ENCODE measurements at regions not wholly inside any gene's neighbourhood (a gene's known extent, or its start where the extent isn't known, plus 50 kb on each side); places are given as distances from the start of the nearest gene placed in this dataset.

DNA sequence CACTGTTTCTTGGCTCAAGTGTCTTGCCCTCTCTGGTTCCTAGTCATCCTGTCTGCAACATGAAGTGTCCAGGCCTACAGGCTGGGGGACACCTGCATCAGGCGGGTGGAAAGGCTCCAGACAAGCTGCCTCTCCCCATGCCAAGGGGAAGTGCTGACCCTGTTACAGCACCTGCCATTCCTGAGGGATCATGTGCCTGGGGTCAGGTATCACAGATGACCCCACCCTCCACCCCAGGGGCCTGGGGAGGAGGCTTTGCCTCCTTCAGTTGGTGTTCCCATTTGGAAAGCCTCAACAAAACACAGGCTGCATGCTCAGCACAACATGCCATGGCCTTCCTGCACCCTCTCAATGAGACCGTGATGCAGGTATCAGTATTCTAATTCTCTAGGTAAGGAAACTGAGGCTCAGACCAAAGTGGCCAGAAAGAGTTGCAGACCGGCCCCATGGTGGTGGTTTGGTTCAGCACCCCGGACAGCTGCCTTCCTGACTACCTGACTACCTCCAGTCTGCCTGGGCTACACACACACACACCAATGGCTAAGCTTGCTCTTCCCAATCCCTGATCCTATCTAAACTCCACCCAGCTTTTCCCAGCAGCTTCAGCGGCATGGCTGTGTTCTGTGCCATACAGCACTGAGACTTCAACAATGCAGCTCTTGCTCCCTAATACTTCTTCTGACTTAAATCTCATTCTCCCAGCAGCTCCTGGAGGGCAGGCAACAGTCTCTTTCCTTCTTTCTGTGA lies 69.7 kb upstream of the LINGO1 start:
- Mint-ChIP-seq H3K4me3 (no peak overlapping the region), H3K27ac (no peak overlapping the region), H3K4me1 (peaks cover 3% of the 10 kb centered on the region), H3K27me3 (peaks cover 20% of the 10 kb centered on the region), H3K36me3 (ENCODE audit: low read depth) (peaks cover 3% of the 10 kb centered on the region)
- no peak for DNase-seq
- no peak for ATAC-seq
- no peaks in the 10 kb centered on the region for H3K9me3 ChIP-seq (ENCODE audit: control insufficient read depth, low read length, poor library complexity, severe bottlenecking)

DNA sequence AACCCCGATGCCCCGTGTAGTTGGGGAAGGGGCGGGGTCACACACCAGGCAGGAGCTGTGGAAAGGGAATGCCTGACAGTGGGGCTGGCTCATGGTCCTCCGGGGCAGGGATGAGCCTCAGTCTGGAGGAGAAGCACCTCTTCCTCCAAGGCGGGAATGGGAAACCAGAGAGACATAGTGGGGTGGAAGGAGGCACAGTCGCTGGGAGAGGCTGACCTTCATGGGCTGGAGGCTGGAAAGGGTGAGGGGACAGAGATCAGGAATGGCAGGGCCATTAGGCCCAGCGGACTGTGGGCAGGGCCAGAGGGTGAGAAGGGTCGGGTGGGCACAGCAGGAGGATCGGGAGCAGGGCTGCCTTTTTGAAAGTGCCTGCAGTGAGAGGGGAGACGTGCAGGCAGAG lies 65.8 kb upstream of the LINGO1 start:
- peaks cover 16% of the 10 kb centered on the region for H3K27me3 Mint-ChIP-seq
- ATAC-seq: no peak
- H3K9me3 ChIP-seq (ENCODE audit: control insufficient read depth, low read length, poor library complexity, severe bottlenecking): no peaks in the 10 kb centered on the region
- DNase-seq: no peak
- no peak overlapping the region for H3K27ac Mint-ChIP-seq
- no peaks in the 10 kb centered on the region for H3K4me1 Mint-ChIP-seq
- H3K4me3 Mint-ChIP-seq: no peak overlapping the region
- H3K36me3 Mint-ChIP-seq (ENCODE audit: low read depth): no peaks in the 10 kb centered on the region

DNA sequence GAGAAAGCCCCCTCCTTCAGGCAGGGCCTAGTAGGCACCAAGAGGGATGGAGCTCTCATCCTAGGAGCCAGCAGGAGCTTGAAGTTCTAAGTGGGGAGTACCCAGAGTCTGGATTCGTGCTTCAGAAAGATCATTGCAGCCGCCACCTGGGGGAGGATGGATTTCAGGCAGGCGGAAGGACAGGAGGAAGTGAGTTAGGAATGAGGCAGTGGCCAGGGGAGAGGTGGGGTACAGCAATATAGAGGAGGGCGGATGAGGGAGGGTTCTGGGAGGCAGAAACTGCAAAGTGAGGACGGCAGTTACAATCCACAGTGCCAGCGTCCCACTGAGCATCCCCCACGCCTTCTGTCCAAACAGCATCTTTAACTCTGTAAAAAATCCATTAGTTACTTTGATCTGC lies 65.2 kb upstream of the LINGO1 start:
- no peaks in the 10 kb centered on the region for H3K9me3 ChIP-seq (ENCODE audit: control insufficient read depth, low read length, poor library complexity, severe bottlenecking)
- DNase-seq: no peak
- Mint-ChIP-seq H3K27ac (no peak overlapping the region), H3K4me1 (no peaks in the 10 kb centered on the region), H3K4me3 (no peak overlapping the region), H3K27me3 (peaks cover 22% of the 10 kb centered on the region), H3K36me3 (ENCODE audit: low read depth) (no peaks in the 10 kb centered on the region)
- ATAC-seq: no peak

DNA sequence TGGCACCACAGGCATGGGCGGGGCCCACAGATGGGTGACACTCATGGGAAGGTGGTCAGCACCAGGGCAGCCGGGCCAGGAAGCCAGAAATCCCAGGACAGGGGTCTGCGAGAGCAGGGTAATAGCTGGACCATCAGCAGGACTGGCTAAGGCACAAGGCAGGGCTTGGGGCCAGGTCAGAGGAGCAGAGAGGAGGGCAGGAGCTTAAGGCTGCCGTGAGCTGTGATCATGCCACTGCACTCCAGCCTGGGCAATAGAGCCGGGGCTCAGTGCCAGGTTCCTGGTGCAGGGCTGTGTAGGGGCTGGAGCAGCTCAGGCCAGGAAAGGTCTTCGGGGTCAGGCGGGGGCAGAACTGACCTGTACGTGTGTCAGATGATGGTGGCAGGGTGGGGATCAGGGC lies 64.2 kb upstream of the LINGO1 start:
- no peak for ATAC-seq
- no peaks in the 10 kb centered on the region for H3K9me3 ChIP-seq (ENCODE audit: control insufficient read depth, low read length, poor library complexity, severe bottlenecking)
- no peak for DNase-seq
- peaks cover 32% of the 10 kb centered on the region for H3K27me3 Mint-ChIP-seq
- H3K4me3 Mint-ChIP-seq: no peak overlapping the region
- no peaks in the 10 kb centered on the region for H3K4me1 Mint-ChIP-seq
- H3K27ac Mint-ChIP-seq: no peak overlapping the region
- no peaks in the 10 kb centered on the region for H3K36me3 Mint-ChIP-seq (ENCODE audit: low read depth)

DNA sequence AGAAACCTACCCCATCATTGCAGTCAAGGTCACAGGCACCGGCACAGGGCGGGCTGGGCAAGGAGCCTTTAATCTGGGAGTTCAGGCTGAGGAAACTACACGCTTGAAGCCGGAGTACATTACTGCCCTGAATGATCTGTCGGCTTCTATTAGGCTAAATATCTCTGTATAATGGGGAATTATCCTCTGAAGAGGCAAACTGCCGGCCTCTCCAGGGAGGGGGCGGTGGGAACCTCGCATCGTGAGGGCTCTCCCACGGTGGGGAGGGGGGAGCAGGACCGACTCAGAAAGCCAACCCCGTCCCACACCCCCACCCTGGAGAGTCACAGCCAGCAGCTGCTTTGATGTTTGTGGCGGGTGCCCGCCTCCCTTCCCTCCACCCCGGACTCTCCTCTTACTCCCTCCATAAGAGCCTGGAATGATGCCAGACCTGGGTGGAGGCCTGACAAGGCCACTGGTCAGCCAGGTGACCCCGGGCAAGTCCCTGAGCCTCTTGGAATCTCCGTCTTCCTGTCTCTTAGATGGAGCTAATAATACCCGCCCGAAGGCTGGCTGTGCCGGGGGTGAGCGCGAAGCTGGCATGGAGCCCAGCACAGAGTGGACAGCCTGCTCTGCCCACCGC lies 63.4 kb upstream of the LINGO1 start:
- Mint-ChIP-seq H3K27ac (no peak overlapping the region), H3K36me3 (ENCODE audit: low read depth) (no peaks in the 10 kb centered on the region), H3K4me3 (no peak overlapping the region), H3K4me1 (no peaks in the 10 kb centered on the region), H3K27me3 (peaks cover 40% of the 10 kb centered on the region)
- ATAC-seq: no peak
- H3K9me3 ChIP-seq (ENCODE audit: control insufficient read depth, low read length, poor library complexity, severe bottlenecking): no peaks in the 10 kb centered on the region
- no peak for DNase-seq

DNA sequence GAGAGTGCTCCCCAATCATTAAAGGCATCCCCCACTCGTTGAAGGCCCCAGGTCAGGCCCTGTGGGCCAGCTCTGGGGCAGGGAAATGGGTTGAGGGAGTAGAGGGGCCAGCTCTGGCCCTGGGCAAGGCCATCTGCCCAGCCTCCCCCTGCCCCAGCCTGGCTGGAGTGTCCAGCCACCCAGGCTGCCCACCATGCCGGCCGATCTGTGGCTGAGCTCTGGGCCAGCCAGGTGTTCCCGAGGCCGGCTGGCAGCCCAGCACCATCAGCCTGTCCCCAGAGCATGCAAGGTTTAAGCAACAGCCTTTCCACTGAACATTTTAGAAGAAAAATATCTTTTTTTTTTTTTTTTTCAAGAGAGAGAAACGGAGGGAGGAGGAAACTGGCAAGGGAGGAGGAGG lies 62.8 kb upstream of the LINGO1 start:
- Mint-ChIP-seq H3K27me3 (peaks cover 44% of the 10 kb centered on the region), H3K4me3 (no peak overlapping the region), H3K4me1 (no peaks in the 10 kb centered on the region), H3K27ac (no peak overlapping the region), H3K36me3 (ENCODE audit: low read depth) (peaks cover 2% of the 10 kb centered on the region)
- H3K9me3 ChIP-seq (ENCODE audit: control insufficient read depth, low read length, poor library complexity, severe bottlenecking): no peaks in the 10 kb centered on the region
- ATAC-seq (no peak), DNase-seq (no peak)

DNA sequence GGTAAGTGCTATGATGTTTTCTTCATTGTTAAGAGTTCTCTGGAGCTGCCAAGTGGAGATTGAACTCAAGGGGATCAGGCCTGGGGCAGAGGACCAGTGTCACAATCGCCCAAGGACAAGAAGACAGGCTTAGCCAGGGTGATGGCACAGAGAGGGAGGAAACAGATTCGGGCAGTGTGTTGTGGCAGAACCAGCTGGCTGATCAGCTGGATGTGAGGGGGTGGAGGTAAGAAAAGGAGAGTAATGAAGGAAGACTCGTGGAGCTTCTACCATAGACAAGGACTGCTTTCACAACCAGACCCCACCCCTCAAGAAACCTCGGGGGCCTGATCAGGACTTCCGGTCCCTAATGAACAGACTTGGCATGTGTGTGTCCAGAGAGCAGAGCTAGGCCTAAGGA lies 60.9 kb upstream of the LINGO1 start:
- H3K4me1 Mint-ChIP-seq: no peaks in the 10 kb centered on the region
- peaks cover 3% of the 10 kb centered on the region for H3K36me3 Mint-ChIP-seq (ENCODE audit: low read depth)
- no peaks in the 10 kb centered on the region for H3K9me3 ChIP-seq (ENCODE audit: control insufficient read depth, low read length, poor library complexity, severe bottlenecking)
- no peak overlapping the region for H3K4me3 Mint-ChIP-seq
- ATAC-seq (no peak), DNase-seq (no peak)
- peaks cover 64% of the 10 kb centered on the region for H3K27me3 Mint-ChIP-seq
- no peak overlapping the region for H3K27ac Mint-ChIP-seq

DNA sequence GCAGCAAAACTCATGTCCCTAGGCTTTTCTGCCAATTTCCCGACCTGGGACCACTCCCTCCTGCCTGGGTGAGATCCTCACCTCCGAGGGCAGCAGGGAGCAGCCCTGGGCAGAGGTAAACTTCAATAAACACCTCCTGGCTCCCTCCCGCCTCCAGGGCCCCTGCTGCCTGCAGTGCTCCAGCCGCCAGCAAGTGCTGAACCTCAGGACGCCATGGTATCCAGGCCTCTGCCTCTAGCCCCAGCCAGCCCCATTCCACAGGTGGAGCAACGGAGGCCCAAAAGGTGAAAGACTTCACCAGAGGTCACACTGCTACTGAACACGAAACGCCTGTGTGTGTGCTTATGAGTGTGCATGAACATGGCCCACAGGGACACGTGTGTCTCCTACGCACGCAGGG lies 59.9 kb upstream of the LINGO1 start:
- no peak overlapping the region for H3K4me3 Mint-ChIP-seq
- H3K27me3 Mint-ChIP-seq: peaks cover 68% of the 10 kb centered on the region
- peaks cover 3% of the 10 kb centered on the region for H3K36me3 Mint-ChIP-seq (ENCODE audit: low read depth)
- no peaks in the 10 kb centered on the region for H3K4me1 Mint-ChIP-seq
- no peak for ATAC-seq
- no peak for DNase-seq
- no peaks in the 10 kb centered on the region for H3K9me3 ChIP-seq (ENCODE audit: control insufficient read depth, low read length, poor library complexity, severe bottlenecking)
- no peak overlapping the region for H3K27ac Mint-ChIP-seq

DNA sequence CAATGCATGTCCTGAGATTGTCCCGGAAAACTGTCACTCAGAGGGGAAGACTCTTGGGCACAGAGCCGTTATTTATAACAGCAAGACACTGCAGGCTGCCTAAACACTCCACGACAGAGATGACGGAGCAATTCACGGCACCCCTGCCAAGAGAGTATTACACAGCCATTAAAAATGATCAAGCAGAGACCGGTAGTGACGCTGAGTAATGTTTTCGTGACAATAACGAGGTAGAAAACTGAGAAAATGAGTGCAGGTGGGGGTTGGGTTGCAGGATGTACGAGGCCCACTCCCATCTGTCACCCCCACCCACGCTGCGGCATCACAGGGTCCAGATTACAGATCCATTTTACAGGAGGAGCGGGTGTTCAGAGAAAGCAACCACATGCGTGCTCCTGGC lies 58.9 kb upstream of the LINGO1 start:
- no peak overlapping the region for H3K27ac Mint-ChIP-seq
- H3K4me1 Mint-ChIP-seq: peaks cover 2% of the 10 kb centered on the region
- no peak for DNase-seq
- no peaks in the 10 kb centered on the region for H3K9me3 ChIP-seq (ENCODE audit: control insufficient read depth, low read length, poor library complexity, severe bottlenecking)
- H3K4me3 Mint-ChIP-seq: no peak overlapping the region
- H3K36me3 Mint-ChIP-seq (ENCODE audit: low read depth): peaks cover 3% of the 10 kb centered on the region
- peaks cover 75% of the 10 kb centered on the region for H3K27me3 Mint-ChIP-seq
- no peak for ATAC-seq

DNA sequence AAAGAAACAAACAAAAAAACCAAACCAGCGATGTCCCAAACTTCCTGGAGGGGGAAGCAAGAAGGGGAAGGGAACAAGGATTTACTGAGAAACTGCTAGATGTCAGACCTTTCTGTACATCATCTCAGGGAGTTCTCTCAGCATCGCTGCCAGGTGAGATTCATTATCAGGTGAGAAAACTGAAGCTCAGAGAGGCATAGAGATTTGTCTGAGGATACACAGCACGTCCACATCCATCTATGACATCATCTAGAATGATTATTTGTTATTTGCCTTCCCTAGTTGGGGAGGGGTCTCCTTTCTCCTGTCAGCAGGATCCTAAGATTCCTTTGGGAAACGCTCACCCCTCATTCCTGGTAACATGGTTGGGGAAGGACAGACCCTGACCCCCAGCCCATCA lies 57.1 kb upstream of the LINGO1 start:
- ATAC-seq: no peak
- Mint-ChIP-seq H3K4me3 (no peak overlapping the region), H3K27me3 (peaks cover 74% of the 10 kb centered on the region), H3K27ac (no peak overlapping the region), H3K36me3 (ENCODE audit: low read depth) (peaks cover 3% of the 10 kb centered on the region), H3K4me1 (peaks cover 2% of the 10 kb centered on the region)
- DNase-seq: no peak
- no peaks in the 10 kb centered on the region for H3K9me3 ChIP-seq (ENCODE audit: control insufficient read depth, low read length, poor library complexity, severe bottlenecking)

DNA sequence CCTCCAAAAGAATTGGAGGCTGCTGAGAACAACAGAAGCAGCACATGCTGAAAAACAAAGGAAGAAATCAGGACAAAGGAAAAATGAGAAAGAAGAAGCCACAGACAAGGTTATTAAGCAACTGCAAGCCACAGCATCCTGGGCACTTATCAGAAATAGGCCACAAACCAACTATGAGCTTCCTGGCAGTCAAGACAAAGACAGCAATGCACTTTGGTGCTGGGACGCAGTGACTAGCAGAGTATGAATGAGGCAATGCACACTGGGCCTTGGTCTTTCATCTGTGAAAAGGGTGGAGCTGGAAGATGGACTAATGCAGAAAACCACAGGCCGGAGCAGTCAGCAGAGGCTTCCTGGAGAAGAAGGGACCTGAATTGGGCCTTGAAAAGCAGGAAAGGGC lies 56.0 kb upstream of the LINGO1 start:
- ATAC-seq (no peak), DNase-seq (no peak)
- H3K4me3 Mint-ChIP-seq: no peak overlapping the region
- peaks cover 68% of the 10 kb centered on the region for H3K27me3 Mint-ChIP-seq
- H3K4me1 Mint-ChIP-seq: peaks cover 4% of the 10 kb centered on the region
- H3K27ac Mint-ChIP-seq: no peak overlapping the region
- H3K36me3 Mint-ChIP-seq (ENCODE audit: low read depth): peaks cover 5% of the 10 kb centered on the region
- no peaks in the 10 kb centered on the region for H3K9me3 ChIP-seq (ENCODE audit: control insufficient read depth, low read length, poor library complexity, severe bottlenecking)

DNA sequence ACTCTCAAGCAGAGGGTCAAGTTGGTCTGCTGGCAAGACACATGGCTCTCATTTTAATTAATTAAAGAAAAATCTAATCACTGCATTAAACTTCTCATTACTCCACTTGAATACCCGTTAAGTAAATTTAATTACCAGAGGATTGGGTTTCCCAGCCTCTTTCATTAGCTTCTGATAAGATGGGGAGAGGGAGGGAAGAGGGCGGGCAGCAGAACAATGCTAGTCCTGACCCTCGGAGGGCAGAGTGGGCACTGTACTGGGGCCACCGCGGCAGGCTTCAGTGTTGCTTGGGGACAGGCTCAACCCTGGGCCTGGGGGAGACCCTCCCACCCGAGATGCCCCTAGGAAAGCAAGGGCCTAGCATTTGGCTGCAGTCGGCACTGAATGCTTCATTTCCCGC lies 55.6 kb upstream of the LINGO1 start:
- ATAC-seq: no peak
- no peak overlapping the region for H3K27ac Mint-ChIP-seq
- no peak for DNase-seq
- H3K4me1 Mint-ChIP-seq: peaks cover 4% of the 10 kb centered on the region
- no peaks in the 10 kb centered on the region for H3K9me3 ChIP-seq (ENCODE audit: control insufficient read depth, low read length, poor library complexity, severe bottlenecking)
- H3K36me3 Mint-ChIP-seq (ENCODE audit: low read depth): peaks cover 5% of the 10 kb centered on the region
- H3K4me3 Mint-ChIP-seq: no peak overlapping the region
- peaks cover 65% of the 10 kb centered on the region for H3K27me3 Mint-ChIP-seq

DNA sequence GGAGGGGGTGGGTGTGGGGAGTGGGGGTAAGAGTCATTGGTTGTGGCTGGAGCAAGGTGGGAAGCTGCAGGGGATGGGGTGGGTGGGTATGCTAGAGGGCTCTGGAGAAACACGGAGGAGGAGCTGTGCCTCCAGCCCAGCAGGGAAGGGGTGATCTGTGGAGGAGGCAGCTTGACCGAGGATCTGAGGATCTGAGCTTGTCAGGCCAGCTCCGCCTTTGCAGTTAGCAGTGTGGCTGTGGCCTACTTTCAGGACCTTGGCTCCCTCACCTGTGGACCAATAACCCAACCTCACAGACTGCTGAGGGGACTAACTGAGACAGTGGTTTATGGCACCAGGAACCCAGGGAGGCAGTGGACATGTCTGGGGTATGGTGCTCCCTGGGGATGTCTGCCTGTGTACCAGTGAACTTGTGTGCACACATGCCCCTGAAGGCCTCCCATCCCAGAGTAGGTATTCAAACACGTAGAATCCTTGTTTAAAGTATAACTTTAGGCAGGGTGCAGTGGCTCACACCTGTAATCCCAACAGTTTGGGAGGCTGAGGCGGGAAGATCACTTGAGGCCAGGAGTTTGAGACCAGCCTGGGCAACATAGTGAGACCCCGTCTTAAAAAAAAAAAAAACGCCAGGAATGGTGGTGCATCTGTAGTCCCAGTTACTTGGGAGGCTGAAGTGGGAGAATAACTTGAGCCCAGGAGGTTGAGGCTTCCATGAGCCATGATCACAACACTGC lies 52.5 kb upstream of the LINGO1 start:
- H3K9me3 ChIP-seq (ENCODE audit: control insufficient read depth, low read length, poor library complexity, severe bottlenecking): no peaks in the 10 kb centered on the region
- no peak overlapping the region for H3K27ac Mint-ChIP-seq
- DNase-seq (no peak), ATAC-seq (no peak)
- peaks cover 62% of the 10 kb centered on the region for H3K27me3 Mint-ChIP-seq
- H3K4me1 Mint-ChIP-seq: peaks cover 8% of the 10 kb centered on the region
- no peak overlapping the region for H3K4me3 Mint-ChIP-seq
- peaks cover 2% of the 10 kb centered on the region for H3K36me3 Mint-ChIP-seq (ENCODE audit: low read depth)

Measured in T-helper 17 cell (primary cell).